CD8-positive, alpha-beta memory T cell (primary cell): ENCODE measurements at regions not wholly inside any gene's neighbourhood (a gene's known extent, or its start where the extent isn't known, plus 50 kb on each side); places are given as distances from the start of the nearest gene placed in this dataset.

Source experiments
- CTCF ChIA-PET: fragments of 350-600 bp; sonication (Branson Sonifier 250); formaldehyde crosslinking; loops from one replicate; lab custom pipeline; 2021; ENCODE audit warnings: antibody characterized with exemption; lab: Charles Lee
- POLR2A ChIA-PET: fragments of 350-600 bp; sonication (Branson Sonifier 250); formaldehyde crosslinking; loops from one replicate; lab custom pipeline; 2021; ENCODE audit warnings: antibody characterized with exemption; lab: Charles Lee
- DNase-seq, 5 donors: peaks; one replicate each; pipeline versions ENCODE4 v3.0.0 to v3.0.0-alpha.2; 2020 to 2022; ENCODE audit warnings: mixed read lengths in 1 of 5
- H3K27ac ChIP-seq: one replicate; pipeline ENCODE4 v1.7.0; 2013; ENCODE audit warnings: low read depth, mild to moderate bottlenecking, low read length, moderate library complexity
- H3K27me3 ChIP-seq: 2 replicates; pipeline ENCODE4 v1.7.0; 2013; ENCODE audit warnings: low read length, mild to moderate bottlenecking; ENCODE audit not compliant: insufficient read depth, poor library complexity, severe bottlenecking
- H3K36me3 ChIP-seq: 2 replicates; pipeline ENCODE4 v1.7.0; 2013; ENCODE audit warnings: mild to moderate bottlenecking, low read length, moderate library complexity; ENCODE audit not compliant: insufficient read depth
- H3K4me1 ChIP-seq: 2 replicates; pipeline ENCODE4 v1.7.0; 2013; ENCODE audit warnings: mild to moderate bottlenecking, low read length, moderate library complexity; ENCODE audit not compliant: insufficient read depth
- H3K4me3 ChIP-seq: 2 replicates; pipeline ENCODE4 v1.7.0; 2013; ENCODE audit warnings: mild to moderate bottlenecking, low read length
- H3K9me3 ChIP-seq: 2 replicates; pipeline ENCODE4 v1.7.0; 2013; ENCODE audit warnings: mild to moderate bottlenecking, low read length
- H3K27ac Mint-ChIP-seq, 8 donors: one replicate each; pipeline ENCODE4 v1.8.0; 2020 to 2021; ENCODE audit warnings: mixed read lengths in 8 of 8, mild to moderate bottlenecking in 6 of 8, inconsistent platforms in 3 of 8, moderate library complexity in 3 of 8
- H3K27me3 Mint-ChIP-seq, 2 donors: one replicate each; pipeline ENCODE4 v1.8.0; 2020 to 2021; ENCODE audit warnings: mixed read lengths in 2 of 2, mild to moderate bottlenecking in 1 of 2, moderate library complexity in 1 of 2
- H3K36me3 Mint-ChIP-seq, 3 donors: one replicate each; pipeline ENCODE4 v1.8.0; 2020 to 2021; ENCODE audit warnings: mixed read lengths in 3 of 3, inconsistent platforms in 1 of 3, mild to moderate bottlenecking in 1 of 3
- H3K4me1 Mint-ChIP-seq, 3 donors: one replicate each; pipeline ENCODE4 v1.8.0; 2020 to 2021; ENCODE audit warnings: mixed read lengths in 3 of 3, inconsistent platforms in 1 of 3, mild to moderate bottlenecking in 1 of 3
- H3K4me3 Mint-ChIP-seq, 7 donors: one replicate each; pipeline ENCODE4 v1.8.0; 2020 to 2021; ENCODE audit warnings: mixed read lengths in 7 of 7, mild to moderate bottlenecking in 6 of 7, moderate library complexity in 4 of 7, inconsistent platforms in 2 of 7
- H3K9me3 Mint-ChIP-seq, 5 donors: one replicate each; pipeline ENCODE4 v1.8.0; 2020 to 2022; ENCODE audit warnings: mixed read lengths in 5 of 5, mild to moderate bottlenecking in 3 of 5, moderate library complexity in 2 of 5, inconsistent platforms in 1 of 5

DNA sequence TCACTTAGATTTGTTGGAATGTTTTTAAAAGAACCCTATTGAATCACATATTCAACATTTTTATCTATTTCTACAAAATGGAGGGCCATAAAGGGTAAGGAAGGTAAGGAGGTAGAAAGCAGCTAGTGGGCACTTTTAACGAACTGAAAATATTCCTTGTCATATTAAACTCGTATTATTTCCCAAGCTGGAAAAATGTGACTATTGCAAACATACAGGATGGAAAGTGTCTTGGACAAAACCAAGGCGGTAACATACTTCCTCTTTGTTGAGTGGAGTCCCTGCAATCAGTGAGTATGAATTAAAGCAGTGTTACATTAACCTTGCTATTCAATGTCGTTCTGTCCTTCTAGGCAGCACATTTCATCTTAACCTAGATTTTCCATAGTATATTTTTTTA, 165.6 kb downstream of the RCN1 start:
- Mint-ChIP-seq H3K27me3 (peaks cover 8 to 24% of the 10 kb centered on the region in 2 donors), H3K36me3 (no peaks in the 10 kb centered on the region), H3K27ac (no peak overlapping the region), H3K4me3 (no peak overlapping the region), H3K4me1 (no peaks in the 10 kb centered on the region), H3K9me3 (no peaks in the 10 kb centered on the region)
- DNase-seq, result no peak
- Histone ChIP-seq H3K27me3 (no peaks in the 10 kb centered on the region), H3K36me3 (no peaks in the 10 kb centered on the region), H3K4me3 (no peak overlapping the region), H3K27ac (no peak overlapping the region), H3K4me1 (no peaks in the 10 kb centered on the region), H3K9me3 (no peaks in the 10 kb centered on the region)
- CTCF ChIA-PET, result no interaction called here
- POLR2A ChIA-PET, result no interaction called here

DNA sequence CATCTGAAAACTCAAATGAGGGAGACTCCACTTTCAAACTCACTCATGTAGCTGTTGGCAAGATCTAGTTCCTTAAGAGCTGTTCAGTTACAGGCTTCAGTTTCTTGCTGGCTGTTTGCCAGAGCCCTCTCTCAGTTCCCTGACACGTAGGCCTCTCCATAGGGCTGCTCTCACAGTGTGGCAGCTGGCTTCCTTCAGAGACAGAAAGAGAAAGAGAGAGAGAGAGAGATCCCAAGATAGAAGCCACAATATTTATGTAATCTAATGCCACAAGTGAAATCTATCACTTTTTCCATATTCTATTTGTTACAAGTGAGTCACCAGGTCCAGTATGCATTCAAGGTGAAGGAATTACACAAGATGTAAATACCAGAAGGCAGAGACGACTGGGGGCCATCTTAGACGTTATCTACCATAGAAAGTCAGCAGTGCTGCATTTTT, 168.8 kb downstream of the RCN1 start:
- Mint-ChIP-seq H3K9me3 (no peaks in the 10 kb centered on the region), H3K4me3 (no peak overlapping the region), H3K36me3 (no peaks in the 10 kb centered on the region), H3K27ac (no peak overlapping the region), H3K4me1 (no peaks in the 10 kb centered on the region), H3K27me3 (peaks cover 3 to 29% of the 10 kb centered on the region in 2 donors)
- Histone ChIP-seq H3K4me3 (no peak overlapping the region), H3K4me1 (no peaks in the 10 kb centered on the region), H3K27me3 (no peaks in the 10 kb centered on the region), H3K27ac (no peak overlapping the region), H3K36me3 (no peaks in the 10 kb centered on the region), H3K9me3 (no peaks in the 10 kb centered on the region)
- DNase-seq, result no peak
- CTCF ChIA-PET, result no interaction called here
- POLR2A ChIA-PET, result no interaction called here

DNA sequence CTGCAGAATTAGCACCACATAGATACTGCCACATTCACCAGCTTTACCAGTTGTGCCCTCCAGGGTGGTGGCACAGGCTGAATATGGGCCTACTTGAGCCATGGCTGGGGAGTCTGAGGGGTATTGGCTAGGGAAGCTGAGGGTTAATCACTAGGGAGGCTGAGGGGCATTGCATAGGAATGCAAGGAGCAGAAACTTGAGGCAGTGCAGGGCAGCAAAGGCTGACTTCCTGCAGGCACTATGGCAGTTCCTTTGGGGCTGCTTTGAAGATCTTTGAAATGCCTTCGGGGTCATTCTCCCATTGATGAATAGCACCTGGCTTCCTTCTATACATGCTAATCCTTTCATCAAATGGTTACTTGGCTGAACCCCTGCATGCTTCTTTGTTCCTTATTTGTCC, 171.5 kb downstream of the RCN1 start:
- peaks cover 5 to 29% of the 10 kb centered on the region in 2 donors for H3K27me3 Mint-ChIP-seq
- Histone ChIP-seq H3K4me1 (no peaks in the 10 kb centered on the region), H3K9me3 (no peaks in the 10 kb centered on the region), H3K27me3 (no peaks in the 10 kb centered on the region), H3K4me3 (no peak overlapping the region), H3K36me3 (no peaks in the 10 kb centered on the region), H3K27ac (no peak overlapping the region)
- H3K4me1 Mint-ChIP-seq, result no peaks in the 10 kb centered on the region
- POLR2A ChIA-PET, result no interaction called here
- CTCF ChIA-PET, result no interaction called here
- H3K27ac Mint-ChIP-seq, result no peak overlapping the region
- H3K9me3 Mint-ChIP-seq, result no peaks in the 10 kb centered on the region
- no peak for DNase-seq
- H3K4me3 Mint-ChIP-seq, result no peak overlapping the region
- H3K36me3 Mint-ChIP-seq, result no peaks in the 10 kb centered on the region

DNA sequence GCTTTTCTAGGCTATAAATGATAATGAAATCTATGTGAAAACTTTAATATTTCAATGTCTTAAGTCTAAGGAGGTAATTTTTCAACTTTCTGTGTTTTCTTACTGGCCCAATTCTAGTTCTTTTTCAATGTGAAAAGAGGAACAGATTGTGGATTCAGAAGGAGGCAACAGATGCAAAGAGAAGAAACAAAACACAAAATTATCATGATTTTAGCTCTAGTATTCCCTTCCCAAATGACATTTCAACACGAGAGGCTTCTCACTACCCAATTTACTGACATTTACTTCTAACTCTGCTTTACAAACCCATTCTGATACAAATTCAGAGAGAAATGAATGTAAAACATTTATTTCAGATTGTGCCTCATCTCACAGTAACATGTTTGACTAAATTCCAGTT, 169.4 kb downstream of the WT1 start:
- H3K9me3 Mint-ChIP-seq, result no peaks in the 10 kb centered on the region
- CTCF ChIA-PET, result no interaction called here

DNA sequence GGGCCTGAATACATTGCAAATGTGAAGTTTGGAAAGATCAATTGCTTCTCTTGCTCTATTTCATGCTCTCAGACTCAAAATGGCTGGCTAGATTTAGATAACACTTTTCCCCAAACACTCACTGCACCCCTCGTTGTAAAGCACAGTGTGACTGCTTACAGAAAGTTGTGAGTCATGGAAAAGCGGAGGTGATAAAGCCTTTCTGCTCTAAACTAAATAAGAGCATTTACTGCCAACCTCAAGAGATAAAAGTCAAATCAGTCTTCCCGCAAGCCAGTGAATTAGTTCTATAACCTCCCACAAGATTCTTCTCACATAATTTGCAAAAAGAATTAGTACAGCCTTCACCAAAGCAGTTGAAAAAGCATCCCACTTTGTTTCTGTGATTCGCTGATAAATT, 168.7 kb downstream of the WT1 start:
- no peak overlapping the region for H3K4me3 Mint-ChIP-seq
- no peaks in the 10 kb centered on the region for H3K9me3 ChIP-seq
- H3K4me1 Mint-ChIP-seq, result no peaks in the 10 kb centered on the region
- no peaks in the 10 kb centered on the region for H3K36me3 Mint-ChIP-seq
- H3K27me3 Mint-ChIP-seq, result peaks cover 4 to 25% of the 10 kb centered on the region in 2 donors
- H3K4me3 ChIP-seq, result no peak overlapping the region
- H3K4me1 ChIP-seq, result no peaks in the 10 kb centered on the region
- H3K27me3 ChIP-seq, result no peaks in the 10 kb centered on the region
- H3K27ac Mint-ChIP-seq, result no peak overlapping the region
- POLR2A ChIA-PET, result no interaction called here
- no peak for DNase-seq
- CTCF ChIA-PET, result no interaction called here
- no peak overlapping the region for H3K27ac ChIP-seq
- no peaks in the 10 kb centered on the region for H3K9me3 Mint-ChIP-seq
- H3K36me3 ChIP-seq, result no peaks in the 10 kb centered on the region

More for the DNA sequence above, 169.4 kb downstream of the WT1 start:
- Mint-ChIP-seq H3K27ac (no peak overlapping the region), H3K4me3 (no peak overlapping the region), H3K27me3 (peaks cover 4 to 25% of the 10 kb centered on the region in 2 donors), H3K4me1 (no peaks in the 10 kb centered on the region), H3K36me3 (no peaks in the 10 kb centered on the region)
- Histone ChIP-seq H3K4me1 (no peaks in the 10 kb centered on the region), H3K4me3 (no peak overlapping the region), H3K9me3 (no peaks in the 10 kb centered on the region), H3K27ac (no peak overlapping the region), H3K36me3 (no peaks in the 10 kb centered on the region), H3K27me3 (no peaks in the 10 kb centered on the region)
- POLR2A ChIA-PET, result no interaction called here
- no peak for DNase-seq

DNA sequence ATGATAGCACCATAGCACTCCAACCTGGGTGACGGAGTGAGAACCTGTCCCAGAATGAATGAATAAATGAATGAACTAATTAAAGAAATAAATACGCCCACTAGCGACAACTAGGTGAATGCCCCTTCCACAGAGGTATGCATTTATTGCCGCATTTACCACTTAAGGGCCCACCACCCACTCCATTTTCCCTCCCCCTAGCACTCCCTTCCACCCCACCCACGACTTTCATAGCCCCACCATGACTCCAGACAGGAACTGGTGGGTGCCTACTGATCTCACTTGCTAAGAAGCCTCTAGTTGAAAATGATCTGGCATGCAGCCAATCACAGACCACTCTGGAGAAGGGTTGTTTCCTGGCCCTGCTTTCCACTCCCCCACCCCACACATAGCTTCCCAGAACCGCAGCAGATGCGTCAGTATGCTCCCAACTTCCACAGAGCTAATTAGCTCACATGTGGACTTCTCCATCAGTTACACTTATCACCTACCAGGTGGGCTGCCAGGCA, 167.6 kb downstream of the WT1 start:
- Histone ChIP-seq H3K27me3 (no peaks in the 10 kb centered on the region), H3K27ac (no peak overlapping the region), H3K36me3 (no peaks in the 10 kb centered on the region), H3K4me1 (no peaks in the 10 kb centered on the region), H3K4me3 (no peak overlapping the region), H3K9me3 (no peaks in the 10 kb centered on the region)
- Mint-ChIP-seq H3K27me3 (peaks cover 4 to 21% of the 10 kb centered on the region in 2 donors), H3K36me3 (no peaks in the 10 kb centered on the region), H3K9me3 (no peaks in the 10 kb centered on the region), H3K27ac (no peak overlapping the region), H3K4me3 (no peak overlapping the region), H3K4me1 (no peaks in the 10 kb centered on the region)
- no peak for DNase-seq
- POLR2A ChIA-PET, result no interaction called here
- CTCF ChIA-PET, result no interaction called here

DNA sequence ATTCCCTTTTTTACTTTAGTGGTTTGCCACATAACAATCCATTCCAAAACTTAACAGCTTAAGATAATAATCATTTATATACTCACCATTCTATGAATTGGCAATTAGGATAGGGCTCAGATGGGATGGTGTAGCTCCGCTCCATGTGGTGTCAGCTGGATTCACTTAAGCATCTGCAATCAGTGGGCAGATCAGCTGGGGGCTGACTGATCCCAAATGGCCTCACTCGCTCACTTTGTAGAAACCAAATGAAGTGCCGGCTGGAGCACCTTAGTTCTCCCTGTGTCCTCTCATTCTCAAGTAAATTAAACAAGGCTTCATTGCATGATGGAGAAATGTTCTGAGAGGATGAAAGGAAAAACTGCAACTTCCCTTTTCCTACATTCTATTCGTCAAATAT, 161.4 kb downstream of the WT1 start:
- no peak for DNase-seq
- no peaks in the 10 kb centered on the region for H3K9me3 Mint-ChIP-seq
- no peaks in the 10 kb centered on the region for H3K9me3 ChIP-seq
- no peaks in the 10 kb centered on the region for H3K36me3 ChIP-seq
- no peak overlapping the region for H3K27ac Mint-ChIP-seq
- no peak overlapping the region for H3K27ac ChIP-seq
- no peak overlapping the region for H3K4me3 Mint-ChIP-seq
- no peaks in the 10 kb centered on the region for H3K4me1 ChIP-seq
- peaks cover 6 to 21% of the 10 kb centered on the region in 2 donors for H3K27me3 Mint-ChIP-seq
- ChIA-PET POLR2A (no interaction called here), CTCF (no interaction called here)
- no peaks in the 10 kb centered on the region for H3K27me3 ChIP-seq
- H3K4me1 Mint-ChIP-seq, result no peaks in the 10 kb centered on the region
- no peak overlapping the region for H3K4me3 ChIP-seq
- peaks cover 0 to 1% (median 0%) of the 10 kb centered on the region in 3 donors for H3K36me3 Mint-ChIP-seq

DNA sequence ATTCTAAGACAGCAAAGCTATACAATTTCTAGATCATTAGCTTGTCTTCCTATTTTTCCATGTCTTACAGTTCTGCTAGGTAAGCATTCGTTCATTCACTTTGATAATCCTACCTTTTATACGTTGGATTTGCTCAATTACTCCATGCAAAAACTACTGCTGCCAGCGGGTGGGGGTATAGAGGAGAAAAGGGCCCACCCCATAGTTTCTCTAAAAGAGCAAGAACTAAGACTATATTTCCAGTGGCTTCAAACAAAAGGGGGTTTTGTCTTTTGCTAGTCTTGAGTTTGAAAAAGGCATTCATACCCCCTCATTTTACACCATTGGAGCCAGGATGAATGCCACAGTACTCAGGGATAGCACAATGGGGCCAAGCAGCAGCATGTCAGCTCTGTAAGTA, 155.7 kb downstream of the WT1 start:
- Mint-ChIP-seq H3K9me3 (peaks cover 0 to 9% (median 0%) of the 10 kb centered on the region in 5 donors), H3K27ac (no peak overlapping the region), H3K27me3 (peaks cover 9 to 32% of the 10 kb centered on the region in 2 donors), H3K4me1 (no peaks in the 10 kb centered on the region), H3K36me3 (peaks cover 0 to 1% (median 0%) of the 10 kb centered on the region in 3 donors), H3K4me3 (no peak overlapping the region)
- Histone ChIP-seq H3K36me3 (no peaks in the 10 kb centered on the region), H3K9me3 (no peaks in the 10 kb centered on the region), H3K27ac (no peak overlapping the region), H3K4me3 (no peak overlapping the region), H3K27me3 (no peaks in the 10 kb centered on the region), H3K4me1 (no peaks in the 10 kb centered on the region)
- POLR2A ChIA-PET, result no interaction called here
- CTCF ChIA-PET, result no interaction called here
- no peak for DNase-seq

DNA sequence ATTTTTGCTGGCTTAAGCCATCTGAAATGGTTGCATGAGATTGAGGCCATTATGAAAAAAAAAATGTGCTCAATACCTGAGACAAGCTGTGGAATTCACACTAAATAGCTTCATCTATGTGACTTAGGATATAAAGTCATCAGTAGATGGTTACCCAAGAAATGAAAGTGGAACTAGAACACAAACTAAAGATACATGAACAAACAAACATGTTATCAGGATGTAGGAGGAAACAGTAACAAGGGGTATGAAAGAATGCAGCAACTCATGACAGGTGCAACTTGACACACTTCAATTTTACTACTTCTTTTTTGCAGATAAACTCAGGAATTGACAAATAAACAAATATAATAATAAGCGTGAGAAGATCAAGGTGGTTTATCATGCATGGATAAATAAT, 155.0 kb downstream of the WT1 start:
- Mint-ChIP-seq H3K4me1 (no peaks in the 10 kb centered on the region), H3K4me3 (no peak overlapping the region), H3K36me3 (peaks cover 0 to 1% (median 0%) of the 10 kb centered on the region in 3 donors), H3K27me3 (peaks cover 9 to 32% of the 10 kb centered on the region in 2 donors), H3K9me3 (peaks cover 0 to 9% (median under 1%) of the 10 kb centered on the region in 5 donors), H3K27ac (peak overlapping the region in 1 of 8 donors; percentile 46)
- Histone ChIP-seq H3K4me1 (no peaks in the 10 kb centered on the region), H3K27me3 (no peaks in the 10 kb centered on the region), H3K36me3 (no peaks in the 10 kb centered on the region), H3K27ac (no peak overlapping the region), H3K9me3 (no peaks in the 10 kb centered on the region), H3K4me3 (no peak overlapping the region)
- ChIA-PET CTCF (no interaction called here), POLR2A (no interaction called here)
- DNase-seq, result no peak
